Ascending aorta (tissue), 2 donors: ENCODE measurements at regions not wholly inside any gene's neighbourhood (a gene's known extent, or its start where the extent isn't known, plus 50 kb on each side); places are given as distances from the start of the nearest gene placed in this dataset.
"Not testable (repeated sequence)": the region's sequence is repeated elsewhere in the genome, so short reads cannot be mapped to it uniquely, and the experiment has no call there.

Experiments
- DNase-seq, 2 donors: peaks; one replicate each; pipeline ENCODE4 v3.0.0-alpha.2; 2019; ENCODE audit warnings: low spot score in 2 of 2
- H3K27ac ChIP-seq, 2 donors: fragments of 200-600 bp; sonication (generic); one replicate each; pipeline ENCODE4 v1.5.1; 2016 to 2017; ENCODE audit warnings: mild to moderate bottlenecking in 1 of 2
- H3K27me3 ChIP-seq: fragments of 200-600 bp; sonication (generic); one replicate; pipeline ENCODE4 v1.5.1; 2017
- H3K36me3 ChIP-seq, 2 donors: fragments of 200-600 bp; sonication (generic); one replicate each; pipeline ENCODE4 v1.5.1; 2016
- H3K4me1 ChIP-seq, 2 donors: fragments of 200-600 bp; sonication (generic); one replicate each; pipeline ENCODE4 v1.5.1; 2016 to 2017; ENCODE audit warnings: mild to moderate bottlenecking in 1 of 2
- H3K4me3 ChIP-seq, 2 donors: fragments of 200-600 bp; sonication (generic); one replicate each; pipeline ENCODE4 v1.5.1; 2016 to 2017; ENCODE audit warnings: mild to moderate bottlenecking in 1 of 2
- H3K9me3 ChIP-seq, 2 donors: fragments of 200-600 bp; sonication (generic); one replicate each; pipeline ENCODE4 v1.5.1; 2016
- intact Hi-C: fragments of 100-400 bp; cut with DNase I; formaldehyde crosslinking; loops from one replicate; pipeline ENCODE4 v1.15.1; 2023
- TF ChIP-seq, protein P1 (sequence below), 3 experiments: fragments of 200-600 bp in 2 of 3; fragments of 450-650 bp in 1 of 3; sonication (generic) in 2 of 3; IDR thresholded peaks; one replicate each; pipeline ENCODE4 v1.5.1; 2016 to 2019; ENCODE audit warnings: antibody characterized with exemption in 3 of 3, mild to moderate bottlenecking in 1 of 3, moderate library complexity in 1 of 3

DNA sequence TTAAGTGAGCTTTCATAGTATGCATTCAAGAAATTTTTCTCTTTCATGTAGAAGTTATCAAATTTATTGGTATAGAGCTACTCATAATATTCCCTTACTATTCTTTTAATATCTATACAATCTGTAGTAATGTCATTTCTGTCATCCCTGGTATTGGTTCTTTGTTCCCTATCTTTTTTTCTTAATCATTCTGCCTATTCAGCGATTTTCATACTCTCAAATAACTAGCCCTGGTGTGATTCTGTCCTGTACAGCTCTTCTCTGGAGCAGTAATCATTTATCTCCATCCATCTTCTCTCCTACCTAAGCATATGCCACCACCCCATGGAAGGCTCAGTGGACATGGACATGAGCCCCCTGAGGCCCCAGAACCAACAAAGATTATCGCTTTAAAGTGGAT lies 213.2 kb upstream of the NEBL start:
- DNase-seq, result no peak
- Histone ChIP-seq H3K4me3 (no peak overlapping the region), H3K27me3 (no peaks in the 10 kb centered on the region), H3K9me3 (no peaks in the 10 kb centered on the region), H3K27ac (no peak overlapping the region), H3K4me1 (no peaks in the 10 kb centered on the region), H3K36me3 (no peaks in the 10 kb centered on the region)
- intact Hi-C loops, result no loop called here
- TF ChIP-seq, protein P1, sequence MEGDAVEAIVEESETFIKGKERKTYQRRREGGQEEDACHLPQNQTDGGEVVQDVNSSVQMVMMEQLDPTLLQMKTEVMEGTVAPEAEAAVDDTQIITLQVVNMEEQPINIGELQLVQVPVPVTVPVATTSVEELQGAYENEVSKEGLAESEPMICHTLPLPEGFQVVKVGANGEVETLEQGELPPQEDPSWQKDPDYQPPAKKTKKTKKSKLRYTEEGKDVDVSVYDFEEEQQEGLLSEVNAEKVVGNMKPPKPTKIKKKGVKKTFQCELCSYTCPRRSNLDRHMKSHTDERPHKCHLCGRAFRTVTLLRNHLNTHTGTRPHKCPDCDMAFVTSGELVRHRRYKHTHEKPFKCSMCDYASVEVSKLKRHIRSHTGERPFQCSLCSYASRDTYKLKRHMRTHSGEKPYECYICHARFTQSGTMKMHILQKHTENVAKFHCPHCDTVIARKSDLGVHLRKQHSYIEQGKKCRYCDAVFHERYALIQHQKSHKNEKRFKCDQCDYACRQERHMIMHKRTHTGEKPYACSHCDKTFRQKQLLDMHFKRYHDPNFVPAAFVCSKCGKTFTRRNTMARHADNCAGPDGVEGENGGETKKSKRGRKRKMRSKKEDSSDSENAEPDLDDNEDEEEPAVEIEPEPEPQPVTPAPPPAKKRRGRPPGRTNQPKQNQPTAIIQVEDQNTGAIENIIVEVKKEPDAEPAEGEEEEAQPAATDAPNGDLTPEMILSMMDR (IDR thresholded peaks at IDR 0.05), result no peak

- H3K4me3 ChIP-seq, DNase-seq, H3K27ac ChIP-seq, H3K4me1 ChIP-seq, H3K36me3 ChIP-seq, H3K27me3 ChIP-seq, H3K9me3 ChIP-seq, intact Hi-C loops: not testable (repeated sequence)
Measured at GRCh38 chr10:21106931-21107330, 209.8 kb upstream of the NEBL start.

GRCh38 chr10:21105331-21105730 lies 208.2 kb upstream of the NEBL start:
- H3K27ac ChIP-seq, H3K9me3 ChIP-seq, H3K4me3 ChIP-seq, H3K27me3 ChIP-seq, intact Hi-C loops, H3K4me1 ChIP-seq, DNase-seq, H3K36me3 ChIP-seq: not testable (repeated sequence)

DNA sequence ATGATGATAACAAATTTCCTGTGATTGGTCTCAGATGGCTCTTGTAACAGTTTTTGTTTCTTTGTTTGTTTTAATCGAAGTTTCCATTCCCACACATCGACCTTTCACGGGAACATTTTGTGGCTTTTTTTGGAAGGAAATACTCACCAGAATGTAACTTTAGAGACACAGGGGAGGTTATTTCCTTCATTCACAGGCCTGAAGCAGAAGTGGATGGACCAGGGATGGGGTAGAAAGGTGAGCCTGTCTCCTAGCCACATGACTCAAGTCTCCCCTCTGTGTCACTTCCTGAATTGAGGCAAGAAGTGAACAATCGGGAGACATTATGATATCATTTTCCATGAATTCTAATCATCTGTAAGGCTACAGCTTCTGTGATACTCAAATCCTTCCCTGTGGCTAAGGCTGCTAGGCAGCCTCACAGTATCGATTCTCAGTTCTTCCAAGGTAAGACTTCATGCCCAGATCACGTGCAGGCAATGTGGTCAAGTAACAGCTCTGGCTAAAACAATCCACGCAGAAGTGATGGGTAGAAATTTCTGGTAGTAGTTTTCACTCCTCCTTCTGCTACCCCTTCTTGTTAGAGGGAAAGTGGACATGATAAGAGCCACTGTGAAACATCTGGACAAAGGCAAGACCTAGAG lies 203.9 kb upstream of the NEBL start:
- Histone ChIP-seq H3K27ac (no peak overlapping the region), H3K4me1 (no peaks in the 10 kb centered on the region), H3K27me3 (no peaks in the 10 kb centered on the region), H3K4me3 (no peak overlapping the region), H3K36me3 (no peaks in the 10 kb centered on the region), H3K9me3 (no peaks in the 10 kb centered on the region)
- TF ChIP-seq, protein P1 (IDR thresholded peaks at IDR 0.05), result no peak
- DNase-seq, result no peak
- intact Hi-C loops, result no loop called here

DNA sequence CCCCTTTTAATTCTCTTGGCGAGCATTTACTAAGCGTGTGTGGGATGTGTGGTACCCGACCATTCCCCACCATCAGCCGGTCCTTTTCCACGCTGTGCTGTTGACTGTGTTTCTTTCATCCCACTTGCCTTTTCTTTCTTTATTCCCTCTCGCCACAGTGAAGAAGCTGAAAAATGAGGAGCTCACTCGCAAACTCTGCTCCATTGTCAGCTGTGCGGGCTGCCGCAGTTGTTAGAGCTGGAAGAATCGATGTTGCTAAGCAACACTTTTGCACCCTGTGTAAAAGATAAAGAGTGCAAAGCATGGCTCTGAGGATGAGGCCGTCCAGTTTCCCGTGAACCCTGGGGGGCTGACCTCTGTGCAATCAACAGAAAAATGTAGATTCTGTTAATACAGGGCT lies 203.1 kb upstream of the NEBL start:
- DNase-seq, result no peak
- H3K36me3 ChIP-seq, result no peaks in the 10 kb centered on the region
- H3K27ac ChIP-seq, result no peak overlapping the region
- H3K4me1 ChIP-seq, result no peaks in the 10 kb centered on the region
- H3K4me3 ChIP-seq, result no peak overlapping the region
- intact Hi-C loops, result no loop called here
- H3K27me3 ChIP-seq, result no peaks in the 10 kb centered on the region
- no peaks in the 10 kb centered on the region for H3K9me3 ChIP-seq
- TF ChIP-seq, protein P1 (IDR thresholded peaks at IDR 0.05), result no peak

DNA sequence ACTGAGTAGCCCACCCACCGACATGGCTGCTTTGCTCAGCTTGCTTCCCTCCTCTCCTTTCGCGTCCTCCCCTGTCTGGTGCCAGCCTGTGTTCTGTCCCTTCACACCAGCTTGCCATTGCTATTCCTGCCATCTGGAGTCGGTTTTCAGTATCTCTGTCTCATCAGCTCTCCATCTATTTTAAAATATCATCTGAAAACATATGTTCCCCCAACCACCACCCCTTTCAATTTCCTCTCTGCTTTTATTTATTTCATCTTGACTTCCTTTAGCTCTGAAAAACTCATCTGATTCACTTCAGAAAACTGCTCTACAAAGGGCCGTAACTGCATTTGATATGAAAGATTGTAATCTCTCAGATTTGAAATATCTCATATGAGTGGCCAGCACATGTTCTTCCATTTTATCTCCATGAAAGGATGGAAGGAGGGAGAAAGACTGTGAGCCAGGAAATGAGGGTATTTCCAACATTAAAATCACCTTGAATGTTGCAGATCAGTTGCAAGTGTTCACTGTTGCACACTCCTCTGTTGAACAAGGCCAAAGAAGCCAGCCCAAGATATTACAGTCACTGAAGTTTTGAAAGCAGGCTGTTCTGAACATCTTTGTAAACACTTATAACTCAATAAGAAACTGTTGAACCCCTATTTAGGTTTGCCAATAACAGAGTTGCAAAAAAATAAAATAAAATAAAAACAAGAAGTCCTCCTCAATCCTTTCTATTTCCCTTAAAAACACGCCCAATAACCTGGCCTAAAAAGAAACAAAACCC lies 202.4 kb upstream of the NEBL start:
- Histone ChIP-seq H3K4me3 (no peak overlapping the region), H3K4me1 (no peaks in the 10 kb centered on the region), H3K27me3 (no peaks in the 10 kb centered on the region), H3K36me3 (no peaks in the 10 kb centered on the region), H3K27ac (no peak overlapping the region), H3K9me3 (no peaks in the 10 kb centered on the region)
- intact Hi-C loops, result no loop called here
- DNase-seq, result no peak
- TF ChIP-seq, protein P1 (IDR thresholded peaks at IDR 0.05), result no peak
